NB4 (cell line): ENCODE measurements at regions not wholly inside any gene's neighbourhood (a gene's known extent, or its start where the extent isn't known, plus 50 kb on each side); places are given as distances from the start of the nearest gene placed in this dataset.
"Not testable (repeated sequence)": the region's sequence is repeated elsewhere in the genome, so short reads cannot be mapped to it uniquely, and the experiment has no call there.

Source experiments
- DNase-seq: peaks from one replicate; pipeline ENCODE4 v3.0.0; 2010; ENCODE audit warnings: low read depth
- H3K4me3 ChIP-seq: one replicate; pipeline ENCODE4 v1.5.1; 2011; ENCODE audit warnings: mild to moderate bottlenecking, low read depth, low read length, moderate library complexity
- MAX ChIP-seq: IDR thresholded peaks from 2 replicates; pipeline ENCODE4 v1.6.1; 2011; ENCODE audit warnings: low read depth, low read length
- MYC ChIP-seq: IDR thresholded peaks from 2 replicates; pipeline ENCODE4 v1.6.1; 2011; ENCODE audit warnings: low read depth, low read length
- POLR2A ChIP-seq: IDR thresholded peaks from 2 replicates; pipeline ENCODE4 v1.6.1; 2011; ENCODE audit warnings: mild to moderate bottlenecking; ENCODE audit not compliant: insufficient read length; ENCODE audit errors: extremely low read depth
- TF ChIP-seq, protein P1 (sequence below): IDR thresholded peaks from one replicate; pipeline ENCODE4 v1.5.1; 2012; ENCODE audit warnings: low read depth, low read length

DNA sequence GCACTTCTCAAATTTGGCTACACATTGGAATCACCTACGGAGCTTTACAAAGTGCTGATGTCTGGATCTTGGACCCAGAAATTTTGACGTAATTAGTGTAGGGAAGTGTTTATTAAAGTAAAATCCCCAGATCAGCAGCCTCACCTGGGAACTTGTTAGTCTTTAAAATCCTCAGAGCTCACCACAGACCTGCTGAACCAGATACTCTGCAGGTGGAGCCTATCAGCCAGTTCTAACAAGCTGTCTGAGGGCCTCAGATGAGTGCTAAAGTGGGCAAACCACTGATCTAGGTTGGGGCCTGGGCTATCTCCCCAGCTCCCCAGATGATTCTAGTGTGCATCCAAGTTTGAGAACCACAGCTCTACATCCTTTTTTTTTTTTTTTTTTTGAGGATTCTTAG, 436.0 kb downstream of the ETS1 start:
- no peak overlapping the region for H3K4me3 ChIP-seq
- TF ChIP-seq MAX (no peak), MYC (no peak), POLR2A (no peak)
- TF ChIP-seq, protein P1, sequence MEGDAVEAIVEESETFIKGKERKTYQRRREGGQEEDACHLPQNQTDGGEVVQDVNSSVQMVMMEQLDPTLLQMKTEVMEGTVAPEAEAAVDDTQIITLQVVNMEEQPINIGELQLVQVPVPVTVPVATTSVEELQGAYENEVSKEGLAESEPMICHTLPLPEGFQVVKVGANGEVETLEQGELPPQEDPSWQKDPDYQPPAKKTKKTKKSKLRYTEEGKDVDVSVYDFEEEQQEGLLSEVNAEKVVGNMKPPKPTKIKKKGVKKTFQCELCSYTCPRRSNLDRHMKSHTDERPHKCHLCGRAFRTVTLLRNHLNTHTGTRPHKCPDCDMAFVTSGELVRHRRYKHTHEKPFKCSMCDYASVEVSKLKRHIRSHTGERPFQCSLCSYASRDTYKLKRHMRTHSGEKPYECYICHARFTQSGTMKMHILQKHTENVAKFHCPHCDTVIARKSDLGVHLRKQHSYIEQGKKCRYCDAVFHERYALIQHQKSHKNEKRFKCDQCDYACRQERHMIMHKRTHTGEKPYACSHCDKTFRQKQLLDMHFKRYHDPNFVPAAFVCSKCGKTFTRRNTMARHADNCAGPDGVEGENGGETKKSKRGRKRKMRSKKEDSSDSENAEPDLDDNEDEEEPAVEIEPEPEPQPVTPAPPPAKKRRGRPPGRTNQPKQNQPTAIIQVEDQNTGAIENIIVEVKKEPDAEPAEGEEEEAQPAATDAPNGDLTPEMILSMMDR: no peak
- DNase-seq: no peak

DNA sequence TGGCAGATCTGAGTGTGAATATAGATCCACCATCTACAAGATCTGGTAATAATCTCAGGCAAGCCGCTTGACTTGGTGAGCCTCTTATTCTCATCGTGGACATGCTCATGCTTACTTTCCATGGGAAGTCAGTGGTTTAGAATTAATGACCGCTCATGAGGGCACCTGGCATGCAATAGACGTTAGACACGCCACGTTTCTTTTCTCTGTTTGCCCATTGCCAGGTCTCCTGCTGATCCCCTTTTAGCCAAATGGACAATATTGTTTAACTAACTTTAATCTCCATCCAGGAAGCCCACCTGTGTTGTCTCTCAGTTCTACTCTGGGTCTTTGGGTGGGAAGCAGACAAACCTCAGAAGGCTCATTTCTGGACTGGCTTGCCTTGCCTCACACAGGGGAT, 439.1 kb downstream of the ETS1 start:
- H3K4me3 ChIP-seq: no peak overlapping the region
- TF ChIP-seq POLR2A: no peak
- TF ChIP-seq MAX: no peak
- TF ChIP-seq, protein P1: no peak
- TF ChIP-seq MYC: no peak
- DNase-seq: no peak

- no peak overlapping the region for H3K4me3 ChIP-seq
Measured at GRCh38 chr11:128146926-128147605, 440.3 kb downstream of the ETS1 start.

GRCh38 chr11:128140293-128140692, 447.1 kb downstream of the ETS1 start:
- not testable (repeated sequence) for DNase-seq, H3K4me3 ChIP-seq

More at GRCh38 chr11:128146926-128147605, 440.3 kb downstream of the ETS1 start:
- TF ChIP-seq, protein P1: no peak
- TF ChIP-seq MYC: no peak
- TF ChIP-seq POLR2A: no peak
- no peak for DNase-seq

DNA sequence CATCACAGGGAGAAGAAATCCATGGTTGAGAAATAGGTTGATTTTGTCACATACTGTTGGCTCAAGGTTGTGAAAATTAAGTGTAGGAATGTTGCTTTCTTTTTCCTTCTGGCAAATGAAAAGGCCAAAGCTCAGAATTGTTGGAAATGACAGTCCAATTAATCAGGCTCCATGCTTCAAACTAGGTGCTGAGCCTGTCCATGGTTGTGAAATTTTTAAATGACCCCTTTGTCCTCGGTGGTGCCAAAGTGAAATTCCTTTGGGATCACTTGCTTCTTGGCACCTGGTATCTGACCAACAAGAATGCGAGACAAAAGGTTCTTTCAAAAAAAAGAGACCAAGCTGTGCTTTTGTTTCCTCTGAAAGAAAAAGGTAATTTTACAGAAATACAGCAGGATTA, 451.9 kb downstream of the ETS1 start:
- H3K4me3 ChIP-seq: no peak overlapping the region
- no peak for DNase-seq
- TF ChIP-seq POLR2A (no peak), MYC (no peak), MAX (no peak)
- TF ChIP-seq, protein P1: no peak

DNA sequence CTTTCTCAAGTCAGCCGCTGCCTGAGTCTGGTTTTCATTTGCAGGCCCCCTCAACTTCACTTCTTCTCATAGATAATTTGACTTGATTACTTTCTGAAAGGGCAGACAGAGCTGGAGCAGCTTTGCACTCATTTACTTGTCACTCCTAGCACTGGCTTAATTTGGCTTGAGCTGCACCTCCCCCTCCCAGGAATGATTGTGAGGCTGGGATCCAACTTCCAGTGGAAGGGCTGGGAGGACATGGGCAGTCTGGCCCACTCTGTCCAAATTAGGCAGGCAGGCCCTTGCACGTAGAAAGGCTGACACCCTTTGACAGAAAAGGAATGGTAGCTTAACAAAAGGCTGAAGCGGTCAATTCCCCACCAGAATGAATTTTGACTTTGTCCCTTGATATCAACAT, 453.9 kb downstream of the ETS1 start:
- no peak for DNase-seq
- TF ChIP-seq MAX: no peak
- TF ChIP-seq, protein P1: no peak
- no peak for TF ChIP-seq MYC
- no peak for TF ChIP-seq POLR2A
- H3K4me3 ChIP-seq: no peak overlapping the region
